SU-DHL-6 (cell line): ENCODE measurements at regions not wholly inside any gene's neighbourhood (a gene's known extent, or its start where the extent isn't known, plus 50 kb on each side); places are given as distances from the start of the nearest gene placed in this dataset.

ENCODE experiments used
- H2AFZ ChIP-seq: fragments of 200-600 bp; sonication (generic); 2 replicates; pipeline ENCODE4 v1.6.1; 2014; ENCODE audit warnings: low read depth, mild to moderate bottlenecking, moderate library complexity, mixed read lengths, antibody characterized with exemption, low read length; ENCODE audit not compliant: severe bottlenecking
- H3F3A ChIP-seq: fragments of 200-600 bp; shearing (Covaris generic); 2 replicates; pipeline ENCODE4 v1.6.0; 2016; ENCODE audit warnings: antibody characterized with exemption, mild to moderate bottlenecking; ENCODE audit not compliant: insufficient read depth
- H3K27ac ChIP-seq: fragments of 200-600 bp; sonication (generic); 2 replicates; pipeline ENCODE4 v1.5.1; 2016; ENCODE audit warnings: low read depth, mild to moderate bottlenecking, low read length, moderate library complexity, mixed read lengths
- H3K27me3 ChIP-seq: fragments of 200-600 bp; sonication (generic), shearing (Covaris generic); 2 replicates; pipeline ENCODE4 v1.6.0; 2014; ENCODE audit warnings: mild to moderate bottlenecking, low read length
- H3K36me3 ChIP-seq: fragments of 200-600 bp; sonication (generic); 2 replicates; pipeline ENCODE4 v1.6.1; 2014; ENCODE audit warnings: mild to moderate bottlenecking, low read length, mixed read lengths
- H3K4me2 ChIP-seq: fragments of 300-600, 200-600 bp; shearing (Covaris generic), sonication (generic); 2 replicates; pipeline ENCODE4 v1.6.0; 2014; ENCODE audit warnings: low read length, low read depth, mild to moderate bottlenecking; ENCODE audit not compliant: poor library complexity, severe bottlenecking
- H3K4me3 ChIP-seq: fragments of 200-600 bp; sonication (generic); 2 replicates; pipeline ENCODE4 v1.5.1; 2014; ENCODE audit warnings: antibody characterized with exemption, low read length, mild to moderate bottlenecking, mixed read lengths; ENCODE audit not compliant: insufficient read depth, poor library complexity, severe bottlenecking
- H3K79me2 ChIP-seq: fragments of 200-600 bp; sonication (generic); 2 replicates; pipeline ENCODE4 v1.6.1; 2014; ENCODE audit warnings: mild to moderate bottlenecking, low read length, moderate library complexity; ENCODE audit not compliant: insufficient read depth
- H3K9ac ChIP-seq: fragments of 200-600 bp; sonication (generic); 2 replicates; pipeline ENCODE4 v1.7.0; 2014; ENCODE audit warnings: mild to moderate bottlenecking, low read length
- H3K9me2 ChIP-seq: fragments of 200-600 bp; sonication (generic); replicated peaks from 2 replicates; pipeline ENCODE4 v1.6.1; 2014; ENCODE audit warnings: low read length; ENCODE audit not compliant: insufficient read depth
- H3K9me3 ChIP-seq: fragments of 200-600 bp; sonication (generic); 2 replicates; pipeline ENCODE4 v1.6.1; 2014; ENCODE audit warnings: low read length, mixed read lengths; ENCODE audit not compliant: insufficient read depth
- H4K20me1 ChIP-seq: fragments of 200-600 bp; sonication (generic); 2 replicates; pipeline ENCODE4 v1.6.1; 2014; ENCODE audit warnings: low read depth, mild to moderate bottlenecking, antibody characterized with exemption, low read length, moderate library complexity, mixed read lengths
- EZH2phosphoT487 ChIP-seq: fragments of 200-600 bp; sonication (generic), shearing (Covaris generic); conservative IDR thresholded peaks from 2 replicates; pipeline ENCODE4 v1.6.1; 2018; ENCODE audit warnings: mild to moderate bottlenecking, antibody characterized with exemption, low read length, moderate library complexity, mixed read lengths
- TF ChIP-seq, protein P1 (sequence below): fragments of 200-600 bp; sonication (generic); IDR thresholded peaks from one replicate; pipeline ENCODE4 v1.5.1; 2017; ENCODE audit warnings: antibody characterized with exemption, mild to moderate bottlenecking, low read length, moderate library complexity; ENCODE audit not compliant: insufficient read depth, poor library complexity, severe bottlenecking

GRCh38 chr9:99682378-99682777 is 139.3 kb upstream of the NR4A3 start:
- H3F3A ChIP-seq: no peaks in the 10 kb centered on the region
- no peak overlapping the region for H3K4me2 ChIP-seq
- no peak overlapping the region for H3K9ac ChIP-seq
- no peaks in the 10 kb centered on the region for H3K36me3 ChIP-seq
- TF ChIP-seq, protein P1, sequence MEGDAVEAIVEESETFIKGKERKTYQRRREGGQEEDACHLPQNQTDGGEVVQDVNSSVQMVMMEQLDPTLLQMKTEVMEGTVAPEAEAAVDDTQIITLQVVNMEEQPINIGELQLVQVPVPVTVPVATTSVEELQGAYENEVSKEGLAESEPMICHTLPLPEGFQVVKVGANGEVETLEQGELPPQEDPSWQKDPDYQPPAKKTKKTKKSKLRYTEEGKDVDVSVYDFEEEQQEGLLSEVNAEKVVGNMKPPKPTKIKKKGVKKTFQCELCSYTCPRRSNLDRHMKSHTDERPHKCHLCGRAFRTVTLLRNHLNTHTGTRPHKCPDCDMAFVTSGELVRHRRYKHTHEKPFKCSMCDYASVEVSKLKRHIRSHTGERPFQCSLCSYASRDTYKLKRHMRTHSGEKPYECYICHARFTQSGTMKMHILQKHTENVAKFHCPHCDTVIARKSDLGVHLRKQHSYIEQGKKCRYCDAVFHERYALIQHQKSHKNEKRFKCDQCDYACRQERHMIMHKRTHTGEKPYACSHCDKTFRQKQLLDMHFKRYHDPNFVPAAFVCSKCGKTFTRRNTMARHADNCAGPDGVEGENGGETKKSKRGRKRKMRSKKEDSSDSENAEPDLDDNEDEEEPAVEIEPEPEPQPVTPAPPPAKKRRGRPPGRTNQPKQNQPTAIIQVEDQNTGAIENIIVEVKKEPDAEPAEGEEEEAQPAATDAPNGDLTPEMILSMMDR: no peak
- TF ChIP-seq EZH2phosphoT487: no peak
- no peak overlapping the region for H3K27ac ChIP-seq
- H2AFZ ChIP-seq: no peak overlapping the region
- H3K9me3 ChIP-seq: no peaks in the 10 kb centered on the region
- no peak overlapping the region for H3K4me3 ChIP-seq
- no peaks in the 10 kb centered on the region for H4K20me1 ChIP-seq
- no peaks in the 10 kb centered on the region for H3K9me2 ChIP-seq
- H3K27me3 ChIP-seq: no peaks in the 10 kb centered on the region
- no peaks in the 10 kb centered on the region for H3K79me2 ChIP-seq

DNA sequence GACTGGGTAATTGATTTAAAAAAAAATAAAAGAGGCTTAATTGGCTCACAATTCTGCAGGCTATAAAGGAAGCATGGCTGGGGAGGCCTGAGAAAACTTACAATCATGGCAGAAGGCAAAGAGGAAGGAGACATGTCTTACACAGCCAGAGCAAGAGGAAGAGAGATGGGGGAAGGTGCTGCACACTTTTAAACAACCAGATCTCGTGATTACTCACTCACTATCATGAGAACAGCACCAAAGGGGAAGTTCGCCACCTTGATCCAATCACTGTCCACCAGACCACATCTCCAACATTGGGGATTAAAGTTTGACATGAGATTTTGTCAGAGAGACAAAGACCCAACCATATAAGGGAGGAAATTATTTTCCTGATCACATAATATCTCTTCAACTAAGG is 138.8 kb upstream of the NR4A3 start:
- Histone ChIP-seq H3K27ac (no peak overlapping the region), H3K4me2 (no peak overlapping the region), H3K27me3 (no peaks in the 10 kb centered on the region), H2AFZ (no peak overlapping the region), H4K20me1 (no peaks in the 10 kb centered on the region), H3K4me3 (no peak overlapping the region), H3K79me2 (no peaks in the 10 kb centered on the region), H3K9ac (no peak overlapping the region), H3F3A (no peaks in the 10 kb centered on the region), H3K9me3 (no peaks in the 10 kb centered on the region), H3K9me2 (no peaks in the 10 kb centered on the region), H3K36me3 (no peaks in the 10 kb centered on the region)
- no peak for TF ChIP-seq EZH2phosphoT487
- TF ChIP-seq, protein P1: no peak

DNA sequence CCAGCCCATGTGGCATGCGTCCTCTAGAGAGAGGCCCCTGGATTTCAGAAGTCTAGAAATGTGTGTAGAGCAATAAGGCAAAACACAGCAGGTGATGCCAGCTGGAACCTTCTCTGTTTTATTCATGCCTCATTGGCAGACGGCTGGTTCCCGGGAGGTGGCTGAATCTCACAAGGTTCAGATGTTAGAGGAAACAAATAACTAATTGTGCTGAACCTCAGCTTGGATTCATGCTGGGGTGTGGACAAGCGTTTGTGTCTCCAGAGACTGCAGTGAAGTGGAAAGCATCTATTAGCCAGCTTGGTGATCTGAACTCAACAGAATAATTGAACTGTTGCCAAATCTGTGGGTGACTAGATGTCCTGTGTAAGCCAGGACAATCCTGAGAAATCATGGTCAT is 131.1 kb upstream of the NR4A3 start:
- H3K79me2 ChIP-seq: no peaks in the 10 kb centered on the region
- no peaks in the 10 kb centered on the region for H3K36me3 ChIP-seq
- H3K9me2 ChIP-seq: no peaks in the 10 kb centered on the region
- no peaks in the 10 kb centered on the region for H3K9me3 ChIP-seq
- no peaks in the 10 kb centered on the region for H3F3A ChIP-seq
- H2AFZ ChIP-seq: no peak overlapping the region
- H3K27me3 ChIP-seq: no peaks in the 10 kb centered on the region
- TF ChIP-seq, protein P1: no peak
- TF ChIP-seq EZH2phosphoT487: no peak
- no peak overlapping the region for H3K27ac ChIP-seq
- no peak overlapping the region for H3K9ac ChIP-seq
- no peaks in the 10 kb centered on the region for H4K20me1 ChIP-seq
- H3K4me3 ChIP-seq: no peak overlapping the region
- H3K4me2 ChIP-seq: no peak overlapping the region
